HG02623 (cell line): ENCODE measurements at regions not wholly inside any gene's neighbourhood (a gene's known extent, or its start where the extent isn't known, plus 50 kb on each side); places are given as distances from the start of the nearest gene placed in this dataset.
"Not testable (repeated sequence)": the region's sequence is repeated elsewhere in the genome, so short reads cannot be mapped to it uniquely, and the experiment has no call there.

Source experiments
- ATAC-seq: cut with Tn5 transposase; IDR thresholded peaks from one replicate; pipeline ENCODE4 v1.9.1; 2021; ENCODE audit warnings: moderate library complexity; ENCODE audit not compliant: unreplicated experiment

- no peak for ATAC-seq
Observed at GRCh38 chr11:23727794-23728193, 769.1 kb upstream of the LUZP2 start.

GRCh38 chr11:23729088-23729487, 767.8 kb upstream of the LUZP2 start:
- ATAC-seq, result no peak

DNA sequence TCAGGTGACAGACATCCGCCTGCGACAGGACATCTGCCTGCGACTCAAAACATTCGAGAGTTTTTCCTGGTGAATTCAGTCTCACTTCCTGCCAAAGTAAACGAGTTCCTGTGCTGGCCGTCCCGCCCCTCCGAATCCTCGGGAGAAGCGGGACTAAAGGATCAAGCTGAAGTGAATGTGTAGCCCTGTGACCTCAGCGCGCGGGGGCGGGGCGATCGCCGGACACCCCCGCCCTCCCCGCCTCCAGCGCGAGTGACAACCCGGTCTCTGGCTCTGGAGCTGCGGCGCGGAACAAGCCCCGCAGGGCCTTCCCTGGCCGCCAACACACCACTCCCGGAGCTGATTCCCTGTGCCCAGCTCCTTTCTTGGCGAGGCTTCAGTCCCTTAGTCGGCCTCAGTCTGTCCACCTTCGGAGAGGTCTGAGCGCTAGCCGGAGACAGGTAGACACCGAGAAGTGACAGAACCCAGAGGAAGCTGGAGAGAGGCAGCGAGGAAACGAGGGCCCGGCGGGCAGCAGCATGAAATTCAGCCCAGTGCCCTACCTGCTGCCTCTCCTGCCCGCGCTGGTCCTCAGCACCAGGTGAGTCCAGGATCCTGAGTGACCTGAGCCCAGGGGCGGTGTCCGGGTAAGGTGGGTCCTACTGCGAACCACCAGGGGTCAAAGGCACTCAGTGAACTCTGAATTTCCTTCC, 766.4 kb upstream of the LUZP2 start:
- ATAC-seq, result no peak

DNA sequence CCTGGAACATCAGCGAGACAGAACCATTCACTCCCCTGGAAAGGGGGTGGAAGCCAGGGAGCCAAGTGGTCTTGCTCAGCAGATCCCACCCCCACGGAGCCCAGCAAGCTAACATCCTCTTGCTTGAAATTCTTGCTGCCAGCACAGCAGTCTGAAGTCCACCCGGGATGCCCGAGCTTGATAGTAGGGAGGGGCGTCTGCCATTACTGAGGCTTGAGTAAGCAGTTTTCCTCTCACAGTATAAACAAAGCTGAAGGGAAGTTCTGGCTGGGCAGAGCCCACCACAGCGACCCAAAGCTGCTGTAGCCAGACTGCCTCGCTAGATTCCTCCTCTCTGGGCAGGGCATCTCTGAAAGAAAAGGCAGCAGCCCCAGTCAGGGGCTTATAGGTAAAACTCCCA, 764.8 kb upstream of the LUZP2 start:
- no peak for ATAC-seq

DNA sequence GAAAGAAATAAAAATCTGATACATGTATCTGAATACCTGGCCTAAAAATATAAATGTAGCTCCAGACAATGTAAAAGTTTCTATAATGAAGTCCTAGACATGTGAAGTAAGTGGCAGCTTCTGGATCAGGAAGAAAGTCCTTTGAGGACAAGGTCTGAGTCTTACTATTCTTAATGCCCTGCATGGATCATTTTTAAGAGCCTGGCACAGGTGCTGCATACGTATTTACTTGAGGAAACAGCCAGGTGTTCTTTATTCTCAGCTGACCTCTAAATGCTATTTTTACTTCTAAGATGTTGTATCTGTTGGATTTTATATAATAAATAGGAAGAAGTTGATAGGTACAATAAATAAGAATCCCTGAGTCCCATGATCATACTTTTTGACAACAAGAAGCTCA, 750.0 kb upstream of the LUZP2 start:
- ATAC-seq, result no peak

- no peak for ATAC-seq
Observed at GRCh38 chr11:23749762-23750430, 747.0 kb upstream of the LUZP2 start.

- ATAC-seq, result no peak
Observed at GRCh38 chr11:23751280-23751679, 745.6 kb upstream of the LUZP2 start.

DNA sequence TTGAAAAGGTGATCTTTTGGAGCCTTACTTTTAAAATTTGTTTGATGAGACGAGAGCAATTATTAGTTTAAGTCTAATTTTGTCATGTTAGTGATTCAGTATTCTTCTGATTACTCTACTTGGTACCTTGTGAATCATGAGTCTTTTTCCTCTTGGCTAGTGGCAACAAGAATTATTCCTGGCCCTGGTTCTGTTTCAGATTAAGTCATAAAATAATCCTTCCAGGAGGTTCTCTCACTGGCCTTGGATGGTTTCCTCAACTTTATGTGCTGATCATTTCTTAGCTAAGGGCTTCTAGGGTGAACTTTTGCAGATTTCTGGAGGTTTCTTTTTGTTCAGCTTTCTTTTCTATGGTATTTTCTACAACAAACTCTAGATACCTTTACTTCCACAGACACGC, 741.8 kb upstream of the LUZP2 start:
- no peak for ATAC-seq

GRCh38 chr11:23755769-23756168, 741.1 kb upstream of the LUZP2 start:
- no peak for ATAC-seq

- ATAC-seq, result no peak
Observed at GRCh38 chr11:23759489-23759888, 737.4 kb upstream of the LUZP2 start.

DNA sequence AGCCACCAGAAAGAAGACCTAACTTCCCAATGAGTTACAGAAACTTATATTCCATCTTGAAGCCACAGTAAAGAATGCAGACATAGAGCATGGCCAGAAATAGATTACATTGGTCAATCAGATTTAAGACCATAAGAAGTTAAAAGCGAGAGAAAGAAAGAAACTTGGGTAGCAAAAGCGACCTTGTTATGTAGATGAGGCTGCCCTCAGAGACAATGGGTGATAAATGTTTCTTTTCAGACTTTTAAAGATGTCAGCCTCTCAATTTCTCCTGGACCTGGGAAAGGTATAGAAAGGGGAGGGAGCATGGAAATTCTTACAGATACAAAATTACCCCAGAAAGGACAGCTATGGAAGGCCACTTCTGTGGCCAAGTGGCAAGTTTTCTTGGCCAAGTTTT, 732.6 kb upstream of the LUZP2 start:
- no peak for ATAC-seq

DNA sequence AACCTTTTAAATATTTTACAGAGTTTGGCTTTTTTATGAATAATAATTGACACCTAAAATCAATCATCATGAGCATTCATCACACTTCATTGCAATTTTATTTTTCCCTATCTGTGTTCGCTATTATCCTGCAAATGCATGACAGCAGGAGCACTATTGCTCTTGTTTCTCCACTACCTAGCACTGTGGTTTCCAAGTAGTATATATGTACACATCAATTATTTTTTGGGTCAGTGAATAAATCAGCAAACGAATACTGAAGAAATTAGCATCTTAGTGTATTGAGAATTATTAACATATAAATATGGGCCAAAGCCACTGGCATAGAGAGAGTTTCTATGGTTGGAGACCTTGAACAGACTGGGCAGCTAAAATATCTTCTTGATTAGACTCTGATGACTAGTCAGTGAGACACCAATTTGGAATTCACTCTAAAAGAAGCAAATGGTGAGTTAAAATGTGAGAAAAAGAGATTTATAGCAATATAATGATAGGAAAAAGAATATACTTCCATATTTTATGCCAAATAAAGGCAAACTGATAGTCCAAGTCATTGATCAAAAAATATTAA, 731.1 kb upstream of the LUZP2 start:
- ATAC-seq, result no peak

DNA sequence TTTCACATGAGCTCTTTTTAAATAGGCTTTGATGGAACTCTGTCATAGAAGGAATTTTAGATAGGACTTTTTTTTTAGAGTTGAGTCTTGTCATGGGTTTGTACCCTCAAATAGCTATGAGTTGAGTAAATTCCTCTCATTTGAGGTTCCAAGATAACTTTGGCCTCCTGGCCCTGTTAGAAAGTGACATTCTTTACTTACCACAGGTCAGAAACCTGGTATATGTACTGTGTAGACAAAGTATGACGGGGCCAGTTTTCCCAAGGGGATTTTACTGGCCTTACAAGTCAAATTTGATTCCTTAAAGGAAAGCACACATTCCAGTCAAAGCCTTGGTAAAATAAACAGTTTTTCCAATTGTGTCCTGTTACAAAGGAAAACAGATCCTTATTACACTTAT, 729.3 kb upstream of the LUZP2 start:
- ATAC-seq, result no peak

- no peak for ATAC-seq
Observed at GRCh38 chr11:23769214-23769613, 727.6 kb upstream of the LUZP2 start.

- no peak for ATAC-seq
Observed at GRCh38 chr11:23772081-23772480, 724.8 kb upstream of the LUZP2 start.

DNA sequence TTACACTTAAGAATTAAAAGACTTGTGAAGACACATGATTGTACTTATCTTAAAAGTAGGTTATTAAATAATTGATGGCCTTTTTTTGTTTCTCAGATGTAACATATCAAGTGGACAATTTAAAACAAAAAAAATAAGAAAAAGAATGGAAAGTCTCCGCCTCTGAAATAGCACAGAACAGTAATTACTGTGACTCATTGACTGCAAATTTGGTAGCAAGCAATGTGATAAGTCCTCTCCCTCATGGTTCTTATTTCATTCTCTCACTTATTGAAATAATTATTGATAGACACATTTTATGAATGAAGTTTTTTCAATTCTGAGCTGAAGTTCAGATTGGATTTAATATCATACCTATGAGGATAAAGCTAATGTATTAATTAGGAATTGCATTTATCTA, 717.9 kb upstream of the LUZP2 start:
- no peak for ATAC-seq

- no peak for ATAC-seq
Observed at GRCh38 chr11:23780231-23780630, 716.6 kb upstream of the LUZP2 start.

- no peak for ATAC-seq
Observed at GRCh38 chr11:23781803-23782560, 714.9 kb upstream of the LUZP2 start.

GRCh38 chr11:23786974-23787373, 709.9 kb upstream of the LUZP2 start:
- not testable (repeated sequence) for ATAC-seq

DNA sequence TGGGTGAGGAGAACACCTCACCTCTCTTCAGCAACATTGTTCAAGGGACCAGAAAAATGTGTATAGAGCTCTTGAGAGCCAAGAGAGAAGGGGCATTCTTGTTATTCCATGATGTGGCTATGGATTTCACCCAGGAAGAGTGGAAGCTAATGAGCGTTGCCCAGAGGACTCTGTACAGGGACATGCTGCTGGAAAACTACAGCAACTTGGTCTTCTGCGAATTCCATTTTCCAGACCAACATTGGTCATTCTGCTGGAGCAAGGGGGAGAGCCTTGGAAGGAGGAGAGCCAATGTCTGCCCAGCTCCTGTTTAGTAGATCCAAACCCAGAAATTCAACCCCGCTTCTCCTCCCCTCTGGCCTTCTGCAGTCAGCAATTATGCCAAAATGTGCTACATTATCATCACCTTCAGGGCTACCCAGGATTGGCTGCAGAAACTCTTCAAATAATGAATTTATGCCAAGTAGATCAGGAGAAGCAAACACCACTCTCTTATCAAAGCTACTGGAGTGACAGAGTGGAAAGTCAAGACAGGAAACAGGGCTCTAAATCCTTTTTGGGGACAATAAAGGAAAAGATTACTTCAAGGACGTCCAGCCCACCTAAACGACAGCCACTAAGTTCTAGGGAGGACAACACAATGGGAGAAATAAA, 707.5 kb upstream of the LUZP2 start:
- no peak for ATAC-seq

GRCh38 chr11:23789938-23790371, 706.9 kb upstream of the LUZP2 start:
- ATAC-seq, result no peak
